ENCODE measurements at regions not wholly inside any gene's neighbourhood (a gene's known extent, or its start where the extent isn't known, plus 50 kb on each side); places are given as distances from the start of the nearest gene placed in this dataset.
A peak's percentile ranks its signal among the peaks of the same experiment; 100 is the strongest.

DNA sequence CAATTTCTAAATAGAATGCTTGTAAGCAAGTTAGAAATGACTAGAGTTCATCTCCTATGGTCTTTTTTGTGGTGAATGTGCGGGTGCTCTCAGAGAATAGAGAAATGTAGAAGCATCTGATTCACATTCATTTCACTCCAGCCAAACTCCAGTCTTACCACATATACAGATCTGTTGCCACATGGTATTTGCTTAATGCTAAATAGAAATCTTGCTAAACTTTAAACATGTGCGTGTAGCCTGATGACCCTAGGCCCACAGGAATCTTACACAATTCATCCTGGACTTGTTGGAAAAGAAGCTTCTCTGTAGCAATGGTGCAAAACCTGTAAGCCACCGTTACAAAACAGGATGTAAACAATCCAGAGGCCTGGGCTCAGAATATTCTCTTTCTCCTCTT, 135.2 kb downstream of the PCSK1 start:
- H3K4me2 ChIP-seq, result no peak overlapping the region
- H3K9me2 ChIP-seq, result no peaks in the 10 kb centered on the region
- ChIA-PET POLR2A (no interaction called here), CTCF (interaction anchor here (0.8 to 0.9 kb wide), 2 partner anchors 11 to 355 kb away, joined by 3 read pairs; no protein-coding TSS in a partner anchor)
- H4K20me1 ChIP-seq (ENCODE audit: insufficient read depth), result no peaks in the 10 kb centered on the region
- H3K79me2 ChIP-seq (ENCODE audit: insufficient read depth), result no peaks in the 10 kb centered on the region
- DNase-seq, result no peak
- no peaks in the 10 kb centered on the region for H3K9me3 ChIP-seq
- TF ChIP-seq, protein P1, sequence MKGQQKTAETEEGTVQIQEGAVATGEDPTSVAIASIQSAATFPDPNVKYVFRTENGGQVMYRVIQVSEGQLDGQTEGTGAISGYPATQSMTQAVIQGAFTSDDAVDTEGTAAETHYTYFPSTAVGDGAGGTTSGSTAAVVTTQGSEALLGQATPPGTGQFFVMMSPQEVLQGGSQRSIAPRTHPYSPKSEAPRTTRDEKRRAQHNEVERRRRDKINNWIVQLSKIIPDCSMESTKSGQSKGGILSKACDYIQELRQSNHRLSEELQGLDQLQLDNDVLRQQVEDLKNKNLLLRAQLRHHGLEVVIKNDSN (IDR thresholded peaks at IDR 0.05; ENCODE audit: borderline replicate concordance, low read depth), result no peak
- TF ChIP-seq, protein P2, sequence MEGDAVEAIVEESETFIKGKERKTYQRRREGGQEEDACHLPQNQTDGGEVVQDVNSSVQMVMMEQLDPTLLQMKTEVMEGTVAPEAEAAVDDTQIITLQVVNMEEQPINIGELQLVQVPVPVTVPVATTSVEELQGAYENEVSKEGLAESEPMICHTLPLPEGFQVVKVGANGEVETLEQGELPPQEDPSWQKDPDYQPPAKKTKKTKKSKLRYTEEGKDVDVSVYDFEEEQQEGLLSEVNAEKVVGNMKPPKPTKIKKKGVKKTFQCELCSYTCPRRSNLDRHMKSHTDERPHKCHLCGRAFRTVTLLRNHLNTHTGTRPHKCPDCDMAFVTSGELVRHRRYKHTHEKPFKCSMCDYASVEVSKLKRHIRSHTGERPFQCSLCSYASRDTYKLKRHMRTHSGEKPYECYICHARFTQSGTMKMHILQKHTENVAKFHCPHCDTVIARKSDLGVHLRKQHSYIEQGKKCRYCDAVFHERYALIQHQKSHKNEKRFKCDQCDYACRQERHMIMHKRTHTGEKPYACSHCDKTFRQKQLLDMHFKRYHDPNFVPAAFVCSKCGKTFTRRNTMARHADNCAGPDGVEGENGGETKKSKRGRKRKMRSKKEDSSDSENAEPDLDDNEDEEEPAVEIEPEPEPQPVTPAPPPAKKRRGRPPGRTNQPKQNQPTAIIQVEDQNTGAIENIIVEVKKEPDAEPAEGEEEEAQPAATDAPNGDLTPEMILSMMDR (IDR thresholded peaks at IDR 0.05), result no peak
- no peak for TF ChIP-seq RAD21 (IDR thresholded peaks at IDR 0.05; ENCODE audit: low read length)
- no peak for TF ChIP-seq JUND (IDR thresholded peaks at IDR 0.05)
- no peak for TF ChIP-seq ELF1 (IDR thresholded peaks at IDR 0.05)
- no peak for TF ChIP-seq FOXJ3 (CRISPR knock-in tag; IDR thresholded peaks at IDR 0.05)
- TF ChIP-seq NRF1 (IDR thresholded peaks at IDR 0.05; ENCODE audit: low read depth, low read length), result no peak
- no peak for TF ChIP-seq RXRA (IDR thresholded peaks at IDR 0.05; ENCODE audit: borderline replicate concordance, low read depth)
- TF ChIP-seq RFX5 (IDR thresholded peaks at IDR 0.05; ENCODE audit: low read length), result no peak
- peaks cover 0 to 15% of the 10 kb centered on the region in 2 experiments; a peak in 2 of 4 replicates for H3K4me1 ChIP-seq (ENCODE audit: control insufficient read depth in 1 of 2, insufficient read depth in 2 of 2, low read depth in 1 of 2, low read length in 1 of 2)
- H3F3A ChIP-seq (replicated peaks; ENCODE audit: insufficient read depth), result peaks cover 11% of the 10 kb centered on the region
- no peaks in the 10 kb centered on the region for H3K27me3 ChIP-seq (ENCODE audit: insufficient read depth)
- peaks cover 0 to 5% of the 10 kb centered on the region in 2 experiments for H3K36me3 ChIP-seq (replicated peaks in 1 of 2; ENCODE audit: control insufficient read depth in 1 of 2, insufficient read depth in 2 of 2, low read length in 1 of 2)
- no peak overlapping the region for H3K4me3 ChIP-seq (ENCODE audit: low read depth in 2 of 2, low read length in 1 of 2)
- 61% methylated on average over 3 of the region's 3 CpGs for WGBS (ENCODE audit: low lambda C conversion rate)
- H2AFZ ChIP-seq (ENCODE audit: low read depth), result peak overlapping the region; percentile 33
- H3K27ac ChIP-seq (ENCODE audit: low read depth in 2 of 2, low read length in 1 of 2), result peak overlapping the region; percentile 28 to 50
- no peak overlapping the region for H3K9ac ChIP-seq

DNA sequence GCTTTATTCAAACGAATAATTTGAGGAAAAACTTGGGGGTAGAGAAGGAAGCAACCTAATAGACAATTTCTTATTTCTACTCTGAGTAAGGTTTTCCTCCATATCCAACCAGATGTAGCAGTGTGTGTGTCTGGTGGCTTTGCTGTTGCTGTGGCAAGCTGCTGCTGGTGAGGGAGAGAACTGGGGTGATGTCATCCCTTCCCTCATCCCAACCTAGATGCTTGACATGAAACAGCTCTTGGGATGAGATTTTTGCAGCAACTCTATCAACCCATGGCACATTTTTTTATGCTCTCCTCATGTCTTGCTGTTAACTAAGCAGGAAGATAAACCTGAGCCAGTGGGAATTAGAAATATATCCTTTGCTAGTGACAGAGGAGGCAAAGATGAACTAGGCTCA, 135.8 kb downstream of the PCSK1 start:
- Histone ChIP-seq H2AFZ (ENCODE audit: low read depth) (0 out of 2 replicates have a peak overlapping the region, but pooled peaks have one; percentile 24), H3K9me3 (no peaks in the 10 kb centered on the region), H3K36me3 (replicated peaks in 1 of 2; ENCODE audit: control insufficient read depth in 1 of 2, insufficient read depth in 2 of 2, low read length in 1 of 2) (peaks cover 0 to 5% of the 10 kb centered on the region in 2 experiments), H3K9me2 (no peaks in the 10 kb centered on the region), H3K27me3 (ENCODE audit: insufficient read depth) (no peaks in the 10 kb centered on the region), H3K4me3 (ENCODE audit: low read depth in 2 of 2, low read length in 1 of 2) (no peak overlapping the region), H3K27ac (ENCODE audit: low read depth in 2 of 2, low read length in 1 of 2) (peak overlapping the region; percentile 28 to 50; a peak in 3 of 4 replicates), H3K79me2 (ENCODE audit: insufficient read depth) (no peaks in the 10 kb centered on the region), H3F3A (replicated peaks; ENCODE audit: insufficient read depth) (peaks cover 11% of the 10 kb centered on the region), H3K9ac (peak overlapping the region; percentile 28; the same call in 1 of the 2 replicates), H3K4me1 (ENCODE audit: control insufficient read depth in 1 of 2, insufficient read depth in 2 of 2, low read depth in 1 of 2, low read length in 1 of 2) (peaks cover 0 to 15% of the 10 kb centered on the region in 2 experiments; a peak in 2 of 4 replicates), H4K20me1 (ENCODE audit: insufficient read depth) (no peaks in the 10 kb centered on the region), H3K4me2 (no peak overlapping the region; the same call in 1 of the 2 replicates)
- ChIA-PET POLR2A (no interaction called here), CTCF (interaction anchor here (0.6 to 0.9 kb wide), 3 partner anchors 11 to 1974 kb away, joined by 3 read pairs; no protein-coding TSS in a partner anchor)
- 4% methylated on average over 1 of the region's 1 CpG for whole genome bisulfite sequencing (ENCODE audit: low lambda C conversion rate)
- DNase-seq, result peak; percentile 30
- TF ChIP-seq YY1 (IDR thresholded peaks at IDR 0.05; ENCODE audit: low read depth) (no peak), MEF2A (IDR thresholded peaks at IDR 0.05; ENCODE audit: borderline replicate concordance, low read depth) (no peak), FOXJ3 (CRISPR knock-in tag; IDR thresholded peaks at IDR 0.05) (no peak), TEAD4 (IDR thresholded peaks at IDR 0.05; ENCODE audit: borderline replicate concordance, insufficient read depth) (no peak), SIN3A (IDR thresholded peaks at IDR 0.05; ENCODE audit: borderline replicate concordance, low read depth, low read length) (no peak), EP300 (IDR thresholded peaks at IDR 0.05; ENCODE audit: borderline replicate concordance in 1 of 2, low read depth in 1 of 2, low read length in 1 of 2) (peak in 1 of 2 experiments; percentile 47; a peak in 1 of 4 replicates), POLR2AphosphoS5 (IDR thresholded peaks at IDR 0.05; ENCODE audit: low read depth, low read length) (no peak; the same call in 1 of the 2 replicates), TCF12 (IDR thresholded peaks at IDR 0.05) (peak; percentile 84), JUND (IDR thresholded peaks at IDR 0.05) (peak; percentile 60), GABPA (IDR thresholded peaks at IDR 0.05; ENCODE audit: low read depth) (no peak), RFX5 (IDR thresholded peaks at IDR 0.05; ENCODE audit: low read length) (no peak), MXI1 (IDR thresholded peaks at IDR 0.05; ENCODE audit: low read depth, low read length) (no peak)
- TF ChIP-seq, protein P3, sequence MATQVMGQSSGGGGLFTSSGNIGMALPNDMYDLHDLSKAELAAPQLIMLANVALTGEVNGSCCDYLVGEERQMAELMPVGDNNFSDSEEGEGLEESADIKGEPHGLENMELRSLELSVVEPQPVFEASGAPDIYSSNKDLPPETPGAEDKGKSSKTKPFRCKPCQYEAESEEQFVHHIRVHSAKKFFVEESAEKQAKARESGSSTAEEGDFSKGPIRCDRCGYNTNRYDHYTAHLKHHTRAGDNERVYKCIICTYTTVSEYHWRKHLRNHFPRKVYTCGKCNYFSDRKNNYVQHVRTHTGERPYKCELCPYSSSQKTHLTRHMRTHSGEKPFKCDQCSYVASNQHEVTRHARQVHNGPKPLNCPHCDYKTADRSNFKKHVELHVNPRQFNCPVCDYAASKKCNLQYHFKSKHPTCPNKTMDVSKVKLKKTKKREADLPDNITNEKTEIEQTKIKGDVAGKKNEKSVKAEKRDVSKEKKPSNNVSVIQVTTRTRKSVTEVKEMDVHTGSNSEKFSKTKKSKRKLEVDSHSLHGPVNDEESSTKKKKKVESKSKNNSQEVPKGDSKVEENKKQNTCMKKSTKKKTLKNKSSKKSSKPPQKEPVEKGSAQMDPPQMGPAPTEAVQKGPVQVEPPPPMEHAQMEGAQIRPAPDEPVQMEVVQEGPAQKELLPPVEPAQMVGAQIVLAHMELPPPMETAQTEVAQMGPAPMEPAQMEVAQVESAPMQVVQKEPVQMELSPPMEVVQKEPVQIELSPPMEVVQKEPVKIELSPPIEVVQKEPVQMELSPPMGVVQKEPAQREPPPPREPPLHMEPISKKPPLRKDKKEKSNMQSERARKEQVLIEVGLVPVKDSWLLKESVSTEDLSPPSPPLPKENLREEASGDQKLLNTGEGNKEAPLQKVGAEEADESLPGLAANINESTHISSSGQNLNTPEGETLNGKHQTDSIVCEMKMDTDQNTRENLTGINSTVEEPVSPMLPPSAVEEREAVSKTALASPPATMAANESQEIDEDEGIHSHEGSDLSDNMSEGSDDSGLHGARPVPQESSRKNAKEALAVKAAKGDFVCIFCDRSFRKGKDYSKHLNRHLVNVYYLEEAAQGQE (IDR thresholded peaks at IDR 0.05; ENCODE audit: low read depth, low read length), result no peak
- TF ChIP-seq, protein P4, sequence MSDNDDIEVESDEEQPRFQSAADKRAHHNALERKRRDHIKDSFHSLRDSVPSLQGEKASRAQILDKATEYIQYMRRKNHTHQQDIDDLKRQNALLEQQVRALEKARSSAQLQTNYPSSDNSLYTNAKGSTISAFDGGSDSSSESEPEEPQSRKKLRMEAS (IDR thresholded peaks at IDR 0.05; ENCODE audit: low read depth), result 0 out of 2 replicates have a peak, but pooled peaks have one; percentile 22
- TF ChIP-seq, protein P2 (IDR thresholded peaks at IDR 0.05), result no peak

Data from SK-N-SH (cell line).